HG03432 (cell line): ENCODE measurements at regions not wholly inside any gene's neighbourhood (a gene's known extent, or its start where the extent isn't known, plus 50 kb on each side); places are given as distances from the start of the nearest gene placed in this dataset.

ENCODE experiments used
- ATAC-seq: cut with Tn5 transposase; IDR thresholded peaks from one replicate; pipeline ENCODE4 v1.9.1; 2021; ENCODE audit warnings: mild to moderate bottlenecking, moderate library complexity; ENCODE audit not compliant: unreplicated experiment

- ATAC-seq: no peak
These were observed 1058.6 kb downstream of the TRHDE start for GRCh38 chr12:73330584-73331351.

DNA sequence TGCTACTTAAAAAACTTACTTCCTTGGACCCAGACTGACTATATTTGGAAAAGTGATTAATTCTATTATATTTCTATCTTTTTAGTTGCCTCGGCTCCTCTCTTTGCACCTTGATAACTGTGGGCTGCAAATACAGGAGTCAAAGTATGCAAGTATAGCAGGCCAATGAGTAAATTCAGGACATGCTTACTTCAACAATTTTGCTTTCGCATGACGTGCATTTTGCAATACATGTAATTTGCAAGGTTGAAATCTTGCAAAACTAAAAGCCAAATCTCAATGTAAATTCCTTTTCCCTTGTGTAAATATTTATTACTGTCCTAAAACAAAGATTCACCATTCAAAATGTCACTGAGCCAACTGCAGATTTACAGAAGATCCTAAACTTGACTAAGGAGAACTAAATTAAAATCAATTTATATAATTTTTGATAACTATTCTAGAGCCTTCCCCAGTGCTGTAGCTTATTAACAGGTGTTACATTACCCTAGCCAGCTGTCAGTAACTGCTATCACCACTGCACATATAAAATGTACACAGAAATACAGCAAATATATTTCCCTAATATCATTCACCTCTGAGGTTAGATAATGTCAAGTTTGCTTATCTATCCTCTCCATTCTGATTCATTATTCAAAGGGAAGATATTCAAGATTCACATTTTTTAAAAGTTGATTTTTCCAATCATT is 1069.5 kb downstream of the TRHDE start:
- ATAC-seq: no peak

- no peak for ATAC-seq
These were observed 1070.6 kb downstream of the TRHDE start for GRCh38 chr12:73342733-73343132.

- ATAC-seq: no peak
These were observed 1080.7 kb downstream of the TRHDE start for GRCh38 chr12:73352826-73353225.

DNA sequence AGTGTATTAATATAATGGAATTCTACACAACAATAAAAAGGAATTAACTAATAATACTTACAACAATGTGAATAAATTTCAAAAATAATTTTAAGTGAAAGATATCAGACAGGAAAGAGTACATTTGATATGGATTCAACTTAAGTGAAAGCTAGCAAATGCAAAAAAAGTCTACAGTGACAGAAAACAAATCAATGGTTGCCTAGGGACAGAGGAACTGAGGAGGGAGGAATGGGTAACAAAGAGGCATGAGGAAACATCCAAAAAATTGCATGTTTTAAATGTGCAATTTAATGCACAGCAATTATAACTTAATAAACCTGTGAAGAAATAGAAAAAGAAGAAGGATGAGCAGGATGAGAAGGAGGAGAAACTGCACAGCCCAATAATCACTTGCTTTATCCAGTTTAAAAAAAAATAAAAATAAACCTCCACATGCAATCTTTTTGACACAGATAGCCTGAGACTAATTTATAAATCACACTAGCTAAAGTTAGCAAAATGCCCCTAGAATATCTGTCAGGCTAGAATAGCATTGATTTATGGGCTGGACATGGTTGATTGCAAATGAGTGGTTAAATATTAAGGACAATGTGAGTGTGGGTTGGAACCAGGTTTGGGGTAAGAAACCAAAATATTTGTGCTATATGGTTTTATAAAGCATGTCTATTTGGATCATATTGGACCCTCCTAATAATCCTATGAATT is 1089.1 kb downstream of the TRHDE start:
- no peak for ATAC-seq

GRCh38 chr12:73361864-73362230 is 1089.7 kb downstream of the TRHDE start:
- ATAC-seq: no peak

GRCh38 chr12:73362666-73363065 is 1090.5 kb downstream of the TRHDE start:
- ATAC-seq: no peak

GRCh38 chr12:73372856-73373255 is 1100.7 kb downstream of the TRHDE start:
- ATAC-seq: no peak

DNA sequence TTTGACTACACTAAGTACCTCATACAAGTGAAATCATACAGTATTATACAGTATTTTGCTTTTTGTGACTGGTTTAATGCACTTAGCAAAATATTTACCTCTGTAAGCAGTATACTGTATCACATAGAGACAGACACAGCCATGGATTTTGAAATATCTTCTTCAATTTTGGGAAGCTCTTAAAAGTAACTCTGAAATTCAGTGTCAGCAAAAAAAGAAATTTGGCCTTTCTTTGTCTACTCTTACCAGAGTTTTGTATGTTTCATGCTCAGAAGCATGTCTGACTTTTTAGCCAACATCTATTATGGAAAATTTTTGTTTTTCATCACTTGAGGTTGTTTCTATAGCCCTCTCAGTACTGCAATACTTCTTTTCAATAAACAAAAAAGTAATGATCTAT is 1102.2 kb downstream of the TRHDE start:
- ATAC-seq: no peak

DNA sequence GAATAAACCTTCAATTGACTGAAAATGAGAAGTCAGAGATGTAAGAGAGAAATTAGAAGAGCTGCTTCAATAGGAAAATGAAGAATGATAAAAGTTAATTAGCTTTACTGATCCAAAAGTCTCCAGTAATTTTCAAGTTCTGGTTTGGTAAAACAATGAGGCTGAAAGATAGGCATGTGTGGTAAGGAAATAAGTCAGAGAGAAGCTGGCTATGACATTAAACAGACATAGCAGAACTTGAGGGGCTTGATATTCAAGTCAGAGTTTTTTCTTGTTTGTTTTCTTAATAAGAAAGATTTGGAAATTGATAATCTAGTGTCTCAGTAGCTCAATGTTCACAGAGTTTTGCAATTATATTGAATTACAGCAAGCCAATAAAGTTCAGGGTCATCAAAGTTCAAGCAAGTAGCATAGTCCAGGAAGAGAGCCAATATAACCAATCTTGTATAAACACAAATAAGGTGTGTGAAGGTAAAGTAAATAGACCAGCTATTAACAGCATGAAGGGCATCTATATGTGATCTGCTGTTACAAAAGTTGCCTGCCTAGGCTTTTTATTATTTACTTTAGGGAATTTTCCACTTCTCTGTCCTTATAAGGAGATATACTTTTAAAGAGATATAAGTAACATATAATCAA is 1111.5 kb downstream of the TRHDE start:
- ATAC-seq: no peak

- ATAC-seq: no peak
These were observed 1112.4 kb downstream of the TRHDE start for GRCh38 chr12:73384592-73384991.

DNA sequence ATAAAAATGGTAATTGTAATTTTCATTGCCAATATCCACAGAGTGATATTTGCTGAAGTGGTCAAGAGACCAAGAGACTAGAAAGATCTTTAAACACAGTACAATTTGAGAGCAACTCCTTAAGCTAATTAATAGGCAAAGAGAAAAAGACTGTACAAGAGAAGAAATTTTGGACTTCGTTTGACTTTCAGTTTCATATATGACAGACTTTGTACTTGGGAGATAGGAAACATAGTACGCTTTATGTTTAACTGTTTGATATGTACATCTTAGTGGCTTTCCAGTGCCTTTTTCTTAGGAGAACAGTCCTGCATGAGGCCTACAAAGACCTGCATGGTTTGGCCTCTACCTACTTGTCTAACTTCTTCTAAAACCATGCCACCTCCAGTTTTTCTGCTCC is 1118.1 kb downstream of the TRHDE start:
- ATAC-seq: no peak

GRCh38 chr12:73413051-73413450 is 1124.6 kb upstream of the ATXN7L3B start:
- ATAC-seq: no peak

DNA sequence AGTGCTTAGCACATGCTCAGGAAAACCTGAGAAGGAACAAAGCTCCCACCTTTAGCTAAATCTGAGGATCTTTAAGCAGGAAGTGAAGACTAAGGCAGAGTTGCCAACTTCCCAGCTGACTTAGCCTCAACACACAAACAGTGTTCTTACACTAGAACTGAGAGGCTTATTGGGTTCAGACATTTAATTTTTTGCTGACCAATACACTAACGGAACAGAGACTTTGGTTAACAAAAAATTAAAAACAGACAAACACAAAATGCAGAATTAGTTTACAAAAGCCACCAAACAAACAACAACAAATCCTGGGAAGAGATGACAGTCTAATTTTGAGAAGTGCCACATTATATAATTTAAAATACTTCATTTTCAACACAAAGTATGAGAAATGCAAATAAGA is 1123.7 kb upstream of the ATXN7L3B start:
- no peak for ATAC-seq

DNA sequence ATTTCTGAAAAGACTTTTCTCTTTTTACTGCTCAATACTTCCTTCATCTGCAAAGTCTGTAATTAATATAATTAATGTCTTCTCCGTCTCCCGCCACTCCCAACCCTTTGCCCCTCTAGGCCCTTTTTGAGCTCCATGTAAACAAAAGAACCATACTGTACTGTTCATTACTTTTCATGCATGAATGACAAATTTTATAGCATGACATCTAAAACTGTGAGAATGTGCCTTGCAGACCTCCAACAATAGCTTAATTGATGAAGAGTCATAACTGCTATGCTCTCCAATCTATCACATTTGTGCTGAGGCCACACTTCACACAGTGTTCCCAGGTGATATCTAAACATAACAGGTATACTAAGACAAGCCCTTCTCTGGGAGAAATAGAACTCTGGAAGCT is 1122.7 kb upstream of the ATXN7L3B start:
- ATAC-seq: no peak

GRCh38 chr12:73418541-73418940 is 1119.1 kb upstream of the ATXN7L3B start:
- no peak for ATAC-seq

GRCh38 chr12:73421832-73422231 is 1115.8 kb upstream of the ATXN7L3B start:
- ATAC-seq: peak; percentile 89

DNA sequence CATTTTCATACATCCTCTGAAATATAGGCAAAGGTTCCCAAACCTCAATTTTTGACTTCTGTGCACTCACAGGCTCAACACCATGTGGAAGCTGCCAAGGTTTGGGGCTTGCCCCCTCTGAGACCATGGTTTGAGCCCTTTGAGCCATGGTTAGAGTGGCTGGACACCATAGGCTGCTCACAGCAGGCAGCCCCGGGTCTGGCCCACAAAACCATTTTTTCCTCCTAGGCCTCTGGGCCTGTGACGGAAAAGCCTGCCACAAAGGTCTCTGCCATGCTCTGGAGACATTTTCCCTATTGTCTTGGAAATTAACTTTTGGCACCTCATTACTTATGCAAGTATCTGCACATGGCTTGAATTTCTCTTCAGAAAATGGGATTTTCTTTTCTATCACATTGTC is 1113.2 kb upstream of the ATXN7L3B start:
- no peak for ATAC-seq

GRCh38 chr12:73445658-73446324 is 1091.8 kb upstream of the ATXN7L3B start:
- ATAC-seq: peak; percentile 94

GRCh38 chr12:73452672-73453469 is 1084.8 kb upstream of the ATXN7L3B start:
- peak; percentile 71 for ATAC-seq
